Progenitor cell of endocrine pancreas (in vitro differentiated cells): ENCODE measurements at regions not wholly inside any gene's neighbourhood (a gene's known extent, or its start where the extent isn't known, plus 50 kb on each side); places are given as distances from the start of the nearest gene placed in this dataset.

Experiments used
- DNase-seq: peaks from one replicate; pipeline ENCODE4 v3.0.0; 2021; ENCODE audit warnings: low spot score; ENCODE audit not compliant: unreplicated experiment
- H3K27ac Mint-ChIP-seq: 2 replicates; pipeline ENCODE4 v1.8.0; 2021; ENCODE audit warnings: mild to moderate bottlenecking, moderate library complexity, mixed read lengths
- H3K27me3 Mint-ChIP-seq: 2 replicates; pipeline ENCODE4 v1.8.0; 2021; ENCODE audit warnings: mixed read lengths
- H3K36me3 Mint-ChIP-seq: 2 replicates; pipeline ENCODE4 v1.8.0; 2022; ENCODE audit warnings: mixed read lengths; ENCODE audit not compliant: insufficient read depth
- H3K4me1 Mint-ChIP-seq: 2 replicates; pipeline ENCODE4 v1.8.0; 2021; ENCODE audit warnings: low read depth, mixed read lengths
- H3K4me3 Mint-ChIP-seq: 2 replicates; pipeline ENCODE4 v1.8.0; 2021; ENCODE audit warnings: low read depth, mild to moderate bottlenecking, moderate library complexity, mixed read lengths
- H3K9me3 Mint-ChIP-seq: 2 replicates; pipeline ENCODE4 v1.8.0; 2021; ENCODE audit warnings: low read depth, mixed read lengths
- CTCF ChIP-seq: fragments of 200-600 bp; sonication (generic); IDR thresholded peaks from one replicate; pipeline ENCODE4 v1.5.0; 2021; ENCODE audit warnings: antibody characterized with exemption, mild to moderate bottlenecking; ENCODE audit not compliant: unreplicated experiment

GRCh38 chr15:62474771-62475124, 309.7 kb upstream of the C2CD4B start:
- H3K4me1 Mint-ChIP-seq: peaks cover 4% of the 10 kb centered on the region
- no peaks in the 10 kb centered on the region for H3K36me3 Mint-ChIP-seq
- TF ChIP-seq CTCF: no peak
- no peak overlapping the region for H3K4me3 Mint-ChIP-seq
- no peaks in the 10 kb centered on the region for H3K27me3 Mint-ChIP-seq
- DNase-seq: no peak
- no peak overlapping the region for H3K27ac Mint-ChIP-seq
- no peaks in the 10 kb centered on the region for H3K9me3 Mint-ChIP-seq

- no peak for DNase-seq
- Mint-ChIP-seq H3K27ac (no peak overlapping the region), H3K36me3 (no peaks in the 10 kb centered on the region), H3K4me1 (peaks cover 4% of the 10 kb centered on the region), H3K9me3 (no peaks in the 10 kb centered on the region), H3K4me3 (no peak overlapping the region), H3K27me3 (no peaks in the 10 kb centered on the region)
- no peak for TF ChIP-seq CTCF
Measured at GRCh38 chr15:62475591-62475990, 310.5 kb upstream of the C2CD4B start.

GRCh38 chr15:62476163-62476562, 311.1 kb upstream of the C2CD4B start:
- no peak for TF ChIP-seq CTCF
- Mint-ChIP-seq H3K9me3 (no peaks in the 10 kb centered on the region), H3K4me1 (peaks cover 4% of the 10 kb centered on the region)

GRCh38 chr15:62477929-62478328, 312.8 kb upstream of the C2CD4B start:
- no peak overlapping the region for H3K27ac Mint-ChIP-seq
- TF ChIP-seq CTCF: no peak
- H3K4me3 Mint-ChIP-seq: no peak overlapping the region
- H3K4me1 Mint-ChIP-seq: peaks cover under 1% of the 10 kb centered on the region
- no peaks in the 10 kb centered on the region for H3K27me3 Mint-ChIP-seq
- DNase-seq: no peak
- H3K36me3 Mint-ChIP-seq: no peaks in the 10 kb centered on the region
- no peaks in the 10 kb centered on the region for H3K9me3 Mint-ChIP-seq

More at GRCh38 chr15:62476163-62476562, 311.1 kb upstream of the C2CD4B start:
- no peak for DNase-seq
- H3K4me3 Mint-ChIP-seq: no peak overlapping the region
- no peaks in the 10 kb centered on the region for H3K27me3 Mint-ChIP-seq
- H3K27ac Mint-ChIP-seq: no peak overlapping the region
- H3K36me3 Mint-ChIP-seq: no peaks in the 10 kb centered on the region

GRCh38 chr15:62482785-62483429, 317.8 kb upstream of the C2CD4B start:
- no peaks in the 10 kb centered on the region for H3K27me3 Mint-ChIP-seq
- no peak for DNase-seq
- no peaks in the 10 kb centered on the region for H3K9me3 Mint-ChIP-seq
- peak; percentile 36 for TF ChIP-seq CTCF
- H3K27ac Mint-ChIP-seq: no peak overlapping the region
- H3K36me3 Mint-ChIP-seq: no peaks in the 10 kb centered on the region
- no peak overlapping the region for H3K4me3 Mint-ChIP-seq
- H3K4me1 Mint-ChIP-seq: peaks cover 16% of the 10 kb centered on the region
